GM21576 (cell line): ENCODE measurements at regions not wholly inside any gene's neighbourhood (a gene's known extent, or its start where the extent isn't known, plus 50 kb on each side); places are given as distances from the start of the nearest gene placed in this dataset.
"Not testable (repeated sequence)": the region's sequence is repeated elsewhere in the genome, so short reads cannot be mapped to it uniquely, and the experiment has no call there.

Experiments
- ATAC-seq: cut with Tn5 transposase; IDR thresholded peaks from one replicate; pipeline ENCODE4 v1.9.1; 2021; ENCODE audit warnings: mild to moderate bottlenecking, moderate library complexity; ENCODE audit not compliant: unreplicated experiment

DNA sequence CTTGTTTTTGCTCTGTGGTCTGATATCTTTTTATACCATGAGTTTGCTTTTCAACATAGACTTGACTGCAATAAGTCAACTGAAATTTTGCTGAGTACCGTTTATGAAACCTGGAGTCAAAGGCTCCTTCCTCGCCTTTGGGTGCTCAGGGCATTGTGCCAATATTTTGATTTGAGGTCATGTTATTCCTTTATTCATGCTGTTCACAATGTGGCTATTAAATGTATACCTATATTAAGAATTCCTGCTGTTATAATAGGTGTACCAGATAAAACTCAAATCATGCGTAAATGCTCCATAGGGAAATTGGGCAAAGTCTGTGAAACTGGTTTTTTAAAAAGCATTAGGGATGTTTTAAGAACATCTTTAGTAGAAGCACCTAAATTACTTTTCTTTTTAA is 334.0 kb upstream of the NUDT12 start:
- no peak for ATAC-seq

DNA sequence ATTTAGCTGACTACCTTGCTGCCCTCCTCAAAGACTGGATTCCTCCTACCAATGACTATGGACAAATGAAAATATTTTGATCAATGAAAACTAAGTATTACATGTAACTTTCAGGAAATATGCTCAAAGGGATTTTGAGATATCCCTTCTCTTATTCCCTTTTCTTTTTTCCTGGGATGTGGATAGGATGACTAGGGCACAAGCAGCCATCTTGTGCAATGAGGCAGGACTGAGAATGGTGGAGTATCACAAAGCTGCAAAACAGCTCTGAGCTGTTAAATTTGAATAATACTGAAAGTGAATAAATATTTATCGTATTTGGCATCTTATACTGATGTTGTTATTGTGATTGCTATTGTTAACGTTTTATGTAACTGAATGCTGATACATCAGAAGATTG is 333.1 kb upstream of the NUDT12 start:
- ATAC-seq, result no peak

DNA sequence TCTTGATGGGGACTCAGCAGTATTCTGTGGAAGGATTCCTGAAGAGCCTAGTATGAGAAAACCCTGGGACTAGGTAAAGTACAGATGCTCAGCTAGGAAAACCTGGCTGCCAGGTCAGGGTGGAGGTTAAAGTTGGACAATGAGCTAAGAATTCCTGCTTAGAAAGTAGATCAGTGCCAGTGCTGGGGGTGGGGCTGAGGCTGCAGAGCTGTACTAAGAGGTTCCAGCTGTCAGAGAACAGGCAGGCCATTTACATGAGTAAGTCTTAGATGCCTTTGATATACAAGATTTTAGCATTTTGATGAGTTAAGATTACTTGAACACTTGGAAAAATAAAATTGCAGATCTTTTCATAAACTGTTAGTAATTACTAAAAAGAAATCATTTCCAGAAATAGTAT is 332.3 kb upstream of the NUDT12 start:
- no peak for ATAC-seq

DNA sequence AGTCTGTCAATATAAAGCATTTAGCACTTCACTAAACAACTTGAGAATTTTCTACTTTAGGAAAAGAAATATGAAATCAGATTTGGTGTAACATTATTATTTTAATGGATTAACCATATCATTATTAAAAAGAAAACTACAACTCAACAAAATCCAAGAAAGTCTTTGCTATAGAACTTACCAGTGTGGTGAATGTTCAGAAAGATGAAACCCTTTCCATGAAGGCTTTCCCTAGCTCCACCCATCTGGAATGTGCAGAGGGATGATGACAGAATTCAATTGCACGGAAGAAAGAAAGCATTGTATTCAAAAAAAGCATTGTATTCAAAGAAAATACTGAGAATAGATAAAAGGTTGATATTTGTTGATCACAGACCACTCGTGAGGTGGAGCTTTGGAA is 328.6 kb upstream of the NUDT12 start:
- ATAC-seq, result no peak

DNA sequence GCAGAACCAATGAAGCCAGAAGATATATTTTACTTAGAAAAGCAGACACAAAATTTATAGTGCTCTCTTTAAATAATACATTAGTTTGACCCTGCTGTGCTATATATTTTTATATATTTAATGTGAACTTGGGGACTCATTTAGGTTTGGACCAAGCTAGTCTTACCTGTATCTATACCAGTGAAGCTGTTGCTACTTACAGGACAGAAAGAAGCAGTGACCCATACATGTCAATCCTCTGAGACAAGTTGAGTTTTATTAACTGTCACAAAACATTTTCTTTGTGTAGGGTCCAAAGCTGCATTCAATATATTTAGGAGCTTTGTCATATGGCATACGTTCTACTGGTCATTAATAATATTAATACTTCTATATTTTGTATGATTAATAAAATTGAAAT is 327.7 kb upstream of the NUDT12 start:
- ATAC-seq, result no peak

DNA sequence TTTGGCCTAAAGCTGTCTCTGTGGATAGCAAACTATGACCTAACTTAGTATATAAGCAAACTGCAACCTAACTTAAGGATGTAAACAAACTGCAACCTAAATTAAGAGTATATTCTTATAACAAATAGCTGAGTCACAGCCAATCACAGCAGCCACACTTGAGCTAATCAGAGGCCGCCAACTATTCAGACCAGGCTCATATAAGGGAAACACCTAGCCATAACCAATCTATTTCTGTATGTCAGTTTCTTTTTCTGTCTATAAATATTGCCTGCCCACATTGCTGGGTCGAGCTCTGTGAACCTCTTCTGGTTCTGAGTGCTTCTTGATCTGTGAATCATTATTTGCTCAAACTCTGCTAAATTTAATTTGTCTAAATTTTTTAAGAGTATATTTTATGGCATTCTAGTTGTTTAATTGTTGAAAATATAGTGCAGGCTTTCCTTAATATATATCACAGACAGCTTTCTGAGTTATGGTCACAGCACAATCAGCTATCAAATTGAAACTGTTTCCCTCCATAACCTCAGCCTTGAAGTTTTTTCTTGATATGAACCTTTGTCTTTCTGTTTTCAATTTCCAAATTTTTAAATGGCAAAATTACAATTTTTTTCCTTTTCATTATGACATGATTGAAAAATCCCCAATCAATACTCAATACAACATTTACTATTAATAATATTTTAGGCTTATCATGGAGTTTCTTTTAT is 327.1 kb upstream of the NUDT12 start:
- peak; percentile 58 for ATAC-seq

DNA sequence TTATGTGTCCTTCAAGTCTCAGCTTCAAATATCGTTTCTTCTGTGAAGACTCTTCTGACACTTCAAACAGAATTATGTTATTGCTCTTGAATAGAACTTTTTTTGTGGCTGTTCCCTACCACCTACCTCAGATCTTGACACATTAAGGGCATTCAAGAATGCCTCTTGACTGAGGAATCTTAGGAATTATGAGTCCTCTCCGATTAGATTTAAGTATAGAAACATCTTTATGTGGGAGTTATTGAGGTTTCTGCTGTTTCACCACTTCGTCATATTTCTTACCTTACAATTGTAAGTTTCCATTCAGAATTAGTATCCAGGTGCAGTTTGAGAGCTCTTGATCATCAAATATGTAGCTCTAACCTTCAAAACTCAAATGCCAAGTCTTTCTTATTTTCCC is 324.2 kb upstream of the NUDT12 start:
- ATAC-seq, result no peak

DNA sequence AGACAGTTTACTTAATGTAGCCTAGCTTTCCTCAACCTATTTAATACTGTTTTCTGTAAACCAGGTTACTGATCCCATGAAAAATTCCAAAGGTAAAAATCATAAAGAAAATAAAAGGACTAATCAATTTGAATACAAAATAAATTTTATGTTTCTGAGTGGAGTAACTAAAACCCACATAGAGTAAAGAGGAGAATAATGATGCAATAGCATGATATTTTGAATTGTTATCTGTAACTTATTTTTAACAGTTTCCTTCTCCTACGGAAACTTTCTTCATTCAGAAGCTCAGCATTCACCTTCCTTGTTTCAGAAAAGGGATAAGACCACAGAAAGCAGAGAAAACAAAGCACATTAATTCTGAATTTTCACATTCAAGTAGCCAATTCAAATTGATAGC is 320.6 kb upstream of the NUDT12 start:
- ATAC-seq, result no peak

DNA sequence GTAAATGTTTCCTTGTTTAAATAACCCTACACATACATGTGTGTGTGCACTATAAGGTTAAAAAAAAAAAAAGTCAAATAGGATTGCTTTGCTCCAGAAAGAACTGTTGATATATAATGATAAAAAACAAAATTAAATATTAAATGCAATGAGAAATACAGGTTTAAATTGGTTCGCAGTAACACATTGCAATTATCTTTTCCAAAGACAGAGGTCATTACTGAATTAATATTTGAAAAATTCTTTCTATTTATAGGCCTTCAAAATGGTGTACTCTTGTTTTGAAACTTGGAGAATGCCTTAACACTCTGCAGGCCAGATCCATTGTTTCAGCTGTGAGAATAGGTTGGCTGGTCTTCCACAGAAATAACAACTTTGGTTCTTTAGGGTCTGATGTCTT is 319.0 kb upstream of the NUDT12 start:
- no peak for ATAC-seq

DNA sequence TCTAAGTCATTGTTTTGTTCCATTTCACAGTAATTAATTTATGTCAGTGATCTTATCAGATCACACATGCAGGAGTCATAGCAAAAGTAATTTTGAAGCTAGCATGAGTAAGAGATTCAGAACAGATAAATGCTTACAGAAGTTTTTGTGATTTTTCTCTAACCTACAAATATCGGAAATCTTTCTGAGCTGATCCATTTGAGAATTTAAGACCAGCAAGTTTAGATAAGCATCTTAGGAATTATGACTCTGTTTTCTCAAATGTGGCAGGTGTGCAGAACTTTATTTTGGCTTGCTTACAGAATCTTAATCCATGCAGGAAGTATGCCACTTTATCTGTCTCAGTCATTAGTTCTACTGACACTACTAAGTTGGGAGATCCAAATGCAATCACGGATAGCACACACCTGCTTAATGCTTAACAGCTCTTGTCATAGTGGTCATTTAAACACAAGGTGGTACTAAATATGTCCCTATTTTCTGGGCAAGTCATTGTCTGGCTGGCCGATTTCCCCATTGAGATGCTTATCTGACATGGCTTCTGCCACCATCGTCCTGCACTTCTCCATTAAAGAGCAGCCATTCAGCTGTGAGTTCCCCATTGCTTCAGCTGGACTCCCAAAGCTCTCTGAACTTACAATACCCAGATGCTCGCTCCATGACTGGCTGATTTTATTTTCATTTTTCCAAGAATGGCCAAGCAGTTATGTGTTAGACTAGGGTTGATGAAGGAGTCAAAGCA is 305.4 kb upstream of the NUDT12 start:
- ATAC-seq, result no peak

DNA sequence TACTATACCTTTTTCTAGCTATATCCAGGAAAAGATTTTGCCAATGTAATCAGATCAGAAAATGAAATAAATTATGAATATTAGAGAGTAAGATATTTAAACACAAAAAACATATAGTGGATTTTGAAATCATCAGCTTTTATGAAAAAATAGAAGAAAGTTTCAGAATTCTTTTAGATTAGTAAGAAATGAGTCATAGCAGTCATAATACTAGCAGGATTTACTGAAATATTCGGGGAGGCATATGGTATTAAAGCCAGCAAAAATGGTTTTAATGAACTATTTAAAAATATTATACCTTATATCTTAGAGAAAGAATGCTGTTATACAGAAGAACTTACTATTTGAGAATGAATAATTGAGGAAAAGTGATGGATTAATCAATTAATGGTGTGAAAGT is 303.6 kb upstream of the NUDT12 start:
- ATAC-seq, result no peak

DNA sequence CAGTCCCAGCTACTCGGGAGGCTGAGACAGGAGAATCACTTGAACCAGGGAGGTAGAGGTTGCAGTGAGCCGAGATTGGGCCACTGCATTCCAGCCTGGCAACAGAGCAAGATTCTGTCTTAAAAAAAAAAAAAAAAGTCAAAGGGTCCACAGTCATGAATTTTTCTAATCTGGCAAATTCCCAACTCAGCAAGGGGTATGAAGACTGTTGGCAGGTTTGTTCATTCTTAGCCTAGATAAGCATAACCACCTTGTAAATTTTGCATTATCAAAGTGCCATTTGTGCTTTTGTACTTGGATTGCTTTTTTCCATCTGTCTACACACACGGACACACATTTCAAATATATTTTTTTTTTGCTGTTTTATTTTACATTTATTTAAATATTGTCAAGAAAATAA is 299.8 kb upstream of the NUDT12 start:
- ATAC-seq, result no peak

DNA sequence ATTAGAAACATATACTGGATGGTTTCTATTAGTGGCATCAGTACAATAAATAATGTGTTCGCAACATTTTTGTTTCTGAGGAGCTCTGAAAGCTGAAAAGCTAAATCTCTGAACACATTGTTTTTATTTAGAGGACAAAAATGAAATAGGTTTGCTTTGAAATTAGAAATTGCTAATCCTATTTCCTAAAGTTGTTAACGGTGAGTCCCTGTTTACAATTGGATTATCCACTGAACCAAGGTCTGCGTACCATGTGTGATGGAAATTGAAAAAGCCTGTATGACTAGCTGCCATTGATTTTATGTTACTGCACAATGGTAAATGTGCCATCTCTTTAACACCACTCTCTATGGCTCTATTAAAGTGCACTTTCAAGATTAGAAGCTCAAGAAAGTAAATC is 297.7 kb upstream of the NUDT12 start:
- ATAC-seq, result no peak

DNA sequence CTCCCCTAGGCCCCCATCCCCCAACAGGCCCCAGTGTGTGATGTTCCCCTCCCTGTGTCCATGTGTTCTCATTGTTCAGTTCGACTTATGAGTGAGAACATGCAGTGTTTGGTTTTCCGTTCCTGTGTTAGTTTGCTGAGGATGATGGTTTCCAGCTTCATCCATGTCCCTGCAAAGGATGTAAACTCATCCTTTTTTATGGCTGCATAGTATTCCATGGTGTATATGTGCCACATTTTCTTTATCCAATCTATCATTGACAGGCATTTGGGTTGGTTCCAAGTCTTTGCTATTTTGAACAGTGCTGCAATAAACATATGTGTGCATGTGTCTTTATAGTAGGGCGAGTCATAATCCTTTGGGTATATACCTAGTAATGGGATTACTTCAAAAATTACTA is 295.8 kb upstream of the NUDT12 start:
- ATAC-seq, result not testable (repeated sequence)

DNA sequence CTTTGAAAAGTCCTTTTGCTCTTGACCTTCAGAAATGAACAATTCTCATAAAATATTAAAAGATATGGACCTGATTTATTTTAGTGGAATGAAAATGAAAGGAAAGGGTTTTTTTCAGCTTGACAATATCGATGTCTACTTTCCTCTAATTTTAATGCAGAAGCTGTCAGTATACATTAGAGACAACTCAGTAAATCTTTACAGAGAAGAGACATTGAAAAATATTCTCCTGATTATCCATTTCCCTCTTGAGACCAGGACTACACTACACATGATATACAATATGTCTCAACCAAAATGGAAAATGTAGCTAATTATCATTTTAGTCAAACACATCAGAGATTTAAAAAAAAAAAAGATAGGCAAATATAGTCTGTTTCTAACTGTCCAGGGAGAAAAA is 288.5 kb upstream of the NUDT12 start:
- no peak for ATAC-seq

DNA sequence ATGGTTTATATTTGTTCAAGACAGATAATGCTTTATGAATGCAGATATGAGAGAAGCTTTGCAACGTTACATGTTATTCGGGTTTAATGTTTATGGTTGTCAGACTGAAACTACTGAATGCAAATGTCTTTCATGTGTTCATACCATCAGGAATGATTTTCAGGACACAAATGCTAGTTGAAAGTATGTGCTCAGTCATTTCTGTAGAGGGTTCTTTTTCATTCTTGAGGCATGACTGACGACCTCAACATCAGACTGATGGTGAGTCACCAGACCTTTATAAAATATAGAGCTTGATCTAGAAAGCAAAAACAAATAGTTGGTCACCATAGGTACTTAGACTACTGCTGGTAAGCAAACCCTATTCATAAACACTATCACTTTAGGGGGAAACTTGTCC is 287.3 kb upstream of the NUDT12 start:
- no peak for ATAC-seq

DNA sequence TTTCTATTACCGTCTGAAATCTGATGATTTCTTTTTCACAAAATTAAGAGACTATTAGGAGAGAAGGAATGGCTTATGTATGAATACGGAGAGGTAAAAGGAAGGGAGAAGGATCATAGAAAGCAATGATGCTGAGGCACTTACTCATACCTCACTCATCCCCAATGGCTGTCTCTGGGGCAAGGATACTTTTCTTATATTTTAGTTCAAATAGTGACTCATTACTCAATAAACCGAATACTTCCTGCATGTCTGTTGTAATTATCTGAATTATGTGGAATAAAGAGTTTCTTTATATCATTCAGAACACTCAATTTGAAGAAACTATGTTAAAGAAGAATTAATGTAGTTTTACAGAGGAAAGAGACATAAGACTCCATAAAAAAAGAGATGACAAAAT is 284.5 kb upstream of the NUDT12 start:
- ATAC-seq, result no peak

DNA sequence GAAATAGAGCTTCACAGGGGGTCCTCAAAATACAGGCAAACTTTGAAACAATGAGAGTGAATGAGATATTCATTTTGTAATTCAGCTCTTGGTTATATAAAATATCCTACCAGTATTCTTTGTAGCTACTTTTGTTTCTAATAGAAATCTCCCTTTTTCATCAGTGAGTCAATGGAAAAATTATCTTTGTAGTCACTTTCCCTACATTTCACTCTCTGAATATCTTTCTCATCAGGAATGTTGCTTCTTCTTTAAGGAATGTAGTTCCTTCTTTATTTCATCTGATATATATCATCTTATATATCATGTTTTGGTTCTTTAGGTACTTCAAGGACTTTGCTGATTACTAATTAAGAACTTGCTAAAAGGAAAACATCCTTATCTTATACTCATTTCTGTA is 280.3 kb upstream of the NUDT12 start:
- no peak for ATAC-seq

DNA sequence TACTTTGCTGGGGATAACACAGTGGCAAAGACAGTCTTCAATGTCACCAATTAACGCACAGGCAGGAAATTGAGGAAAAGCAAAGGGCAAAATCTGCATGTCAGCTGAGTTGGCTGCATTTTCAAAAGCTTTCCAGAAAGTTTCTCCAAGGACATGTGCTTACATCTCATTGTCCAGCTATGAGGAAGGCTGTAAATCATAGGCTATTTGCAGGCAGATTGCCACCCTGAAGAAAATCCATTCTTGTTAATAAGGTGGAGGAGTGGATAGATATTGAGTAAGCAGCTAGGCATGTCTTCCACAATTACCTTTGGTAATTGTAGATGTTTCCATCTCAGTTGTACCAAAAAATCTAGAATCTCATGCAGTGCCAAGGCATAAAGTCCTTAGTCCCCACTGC is 278.0 kb upstream of the NUDT12 start:
- no peak for ATAC-seq

DNA sequence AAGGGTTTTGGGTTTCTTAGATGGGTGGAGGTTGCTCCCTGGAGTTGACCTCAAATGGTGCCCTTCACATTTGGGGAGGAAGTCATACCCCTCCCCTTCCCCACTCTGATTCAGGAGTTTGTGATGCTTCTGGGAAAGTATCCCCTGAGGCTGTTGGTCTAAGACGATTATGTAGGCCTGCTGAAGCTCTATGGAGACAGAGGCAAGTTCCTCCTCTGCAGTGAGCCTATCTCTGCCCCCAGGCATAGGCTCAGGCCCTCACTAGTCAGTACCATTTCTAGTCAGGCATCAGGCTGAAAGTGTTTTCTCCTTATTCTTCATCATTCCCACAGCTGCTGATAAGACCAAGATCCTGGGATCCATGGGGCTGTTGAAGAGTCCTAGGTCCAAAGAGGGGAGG is 271.6 kb upstream of the NUDT12 start:
- no peak for ATAC-seq

DNA sequence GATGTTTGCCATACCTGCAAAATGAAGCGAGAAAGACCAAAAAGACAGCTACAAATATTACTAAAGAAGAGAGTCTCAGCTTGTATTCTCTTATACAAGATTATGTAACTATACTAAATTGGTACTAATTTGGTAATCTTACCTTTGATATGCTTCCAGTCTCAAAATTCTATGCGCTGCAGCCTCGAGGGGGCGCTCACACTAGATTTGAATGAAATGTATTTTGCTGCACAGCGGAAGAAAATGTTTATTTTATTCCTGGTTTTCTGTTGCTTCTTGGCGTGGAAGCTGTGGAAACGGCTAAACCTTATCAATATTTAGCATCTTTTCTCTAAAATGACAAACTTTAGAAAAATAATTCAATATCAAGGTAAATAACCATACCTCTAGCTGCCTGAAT is 267.0 kb upstream of the NUDT12 start:
- no peak for ATAC-seq

DNA sequence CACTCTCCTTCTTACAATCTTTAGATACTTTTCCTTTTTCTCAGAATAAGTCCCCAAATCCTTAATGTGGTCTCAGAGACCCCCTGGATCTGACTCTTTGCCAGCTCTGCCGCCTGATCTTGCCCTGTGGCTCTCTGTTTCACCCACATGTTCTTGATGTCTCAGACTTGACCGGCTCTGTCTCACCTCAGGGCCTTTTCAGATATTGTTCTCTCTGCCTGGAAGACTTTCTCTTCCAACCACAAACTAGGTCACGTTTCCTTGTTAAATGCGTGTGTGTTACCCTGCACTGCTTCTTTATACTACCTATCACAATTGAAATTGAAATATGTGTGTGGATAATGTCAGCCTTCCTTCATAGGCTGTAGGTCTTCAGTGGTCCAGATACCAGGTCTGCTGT is 265.4 kb upstream of the NUDT12 start:
- ATAC-seq, result no peak

DNA sequence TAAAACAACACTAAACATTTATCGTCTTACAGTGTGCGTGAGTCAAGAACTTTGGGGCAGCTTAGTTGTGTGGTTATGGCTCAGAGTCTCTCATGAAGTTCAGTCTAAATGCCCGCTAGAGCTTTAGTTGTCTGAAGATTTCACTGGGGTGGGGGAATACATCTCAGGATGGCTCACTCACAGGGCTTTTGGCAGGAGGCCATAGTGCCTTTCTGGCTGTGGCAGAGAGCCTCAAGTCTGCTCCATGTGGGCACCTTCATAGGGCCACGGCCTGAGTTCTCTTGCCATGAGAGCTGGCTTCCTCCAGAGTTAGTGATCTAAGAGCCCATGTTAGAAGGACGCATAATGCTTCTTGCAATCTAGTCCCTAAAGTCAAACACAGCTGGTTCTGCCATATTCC is 258.8 kb upstream of the NUDT12 start:
- no peak for ATAC-seq
